ENCODE measurements at regions not wholly inside any gene's neighbourhood (a gene's known extent, or its start where the extent isn't known, plus 50 kb on each side); places are given as distances from the start of the nearest gene placed in this dataset.

DNA sequence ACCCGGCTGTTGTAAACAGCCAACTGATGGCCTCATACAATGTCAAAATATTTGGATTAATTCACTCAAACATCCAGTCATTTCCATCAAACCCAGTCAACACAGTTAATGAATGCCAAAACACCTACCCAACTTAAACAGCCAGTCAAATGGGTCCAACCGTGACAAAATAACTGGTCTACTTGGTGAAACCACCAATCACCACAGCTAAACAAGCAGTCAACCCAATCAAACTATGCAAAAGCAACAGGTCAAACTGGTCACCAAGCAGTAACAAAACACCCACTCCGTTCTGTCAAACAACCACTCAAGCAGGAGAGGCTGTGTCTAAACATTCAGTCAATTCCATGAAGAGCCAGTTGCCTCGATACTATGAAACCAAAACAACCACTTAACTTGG lies 119.2 kb downstream of the FOXD2 start:
- Histone ChIP-seq H3K14ac (ENCODE audit: low read length in 2 of 2) (no peak overlapping the region), H2BK120ac (ENCODE audit: low read depth, low read length) (no peak overlapping the region), H3K9me3 (ENCODE audit: control insufficient read depth, low read length) (no peaks in the 10 kb centered on the region)

DNA sequence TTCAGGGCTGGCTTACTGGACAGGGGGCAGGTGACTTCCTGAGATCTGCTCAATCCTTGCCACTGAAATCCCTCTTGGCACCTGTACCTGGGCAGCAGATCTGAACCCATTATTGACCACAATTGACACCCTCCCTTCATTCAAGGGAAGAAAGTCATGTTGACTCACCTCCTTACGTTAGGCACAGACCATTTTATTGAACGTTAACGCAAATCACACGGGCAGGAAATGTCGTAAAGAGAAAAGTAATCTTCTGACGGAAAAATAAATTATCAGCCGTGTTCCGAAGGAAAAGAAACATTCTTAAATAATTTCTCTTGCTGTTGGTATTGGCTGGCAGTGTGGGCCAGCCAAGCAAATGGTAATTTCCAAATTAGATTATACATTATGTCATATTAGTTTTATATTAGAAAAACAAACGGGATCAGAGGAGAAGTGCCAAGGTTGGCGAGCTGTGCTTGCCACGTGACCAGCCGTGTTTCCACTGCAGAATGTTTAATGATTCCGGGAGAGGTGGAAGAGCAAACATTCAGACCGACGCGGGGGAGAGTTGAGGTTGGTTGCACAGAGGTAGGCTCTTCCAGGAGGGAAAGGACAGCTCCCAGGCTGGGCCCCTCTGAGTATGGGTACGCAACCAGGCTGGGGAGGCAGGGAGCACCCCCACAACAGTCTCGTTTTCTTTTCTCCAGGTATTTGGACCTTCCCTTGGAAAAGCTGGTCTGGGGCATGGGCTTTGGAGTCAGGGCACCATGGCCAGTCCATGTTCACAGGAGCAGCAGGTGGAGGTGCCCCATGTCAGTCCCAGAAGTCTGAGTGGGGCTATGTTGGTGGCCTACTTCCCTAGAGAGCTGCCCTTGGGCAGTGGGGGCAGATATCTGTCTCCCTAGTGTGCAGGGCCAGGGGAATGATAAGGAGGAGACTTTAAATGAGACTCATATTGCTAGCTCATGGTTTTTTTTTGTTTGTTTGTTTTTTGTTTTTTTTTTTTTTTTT lies 121.1 kb downstream of the FOXD2 start:
- no peak overlapping the region for H2BK5ac ChIP-seq (ENCODE audit: low read depth, low read length, poor library complexity, severe bottlenecking)
- no peak overlapping the region for H2BK15ac ChIP-seq (ENCODE audit: low read depth, poor library complexity, severe bottlenecking)
- no peak overlapping the region for H3K4me2 ChIP-seq (ENCODE audit: low read length, poor library complexity, severe bottlenecking)
- H3K27me3 ChIP-seq (ENCODE audit: control insufficient read depth in 1 of 2, insufficient read depth in 1 of 2, low read length in 2 of 2) = peaks cover 37 to 43% of the 10 kb centered on the region in 2 experiments
- no peaks in the 10 kb centered on the region for H3K79me1 ChIP-seq (replicated peaks; ENCODE audit: low read length, poor library complexity, severe bottlenecking)
- no peak overlapping the region for H2BK12ac ChIP-seq (ENCODE audit: low read length in 2 of 2)
- no peak for DNase-seq
- no peak overlapping the region for H3K27ac ChIP-seq (ENCODE audit: low read length, poor library complexity, severe bottlenecking)
- H4K91ac ChIP-seq (ENCODE audit: low read length) = no peak overlapping the region
- H2AFZ ChIP-seq (ENCODE audit: low read depth, low read length) = no peak overlapping the region
- no peak overlapping the region for H3K23ac ChIP-seq (ENCODE audit: low read length in 2 of 2)
- no peaks in the 10 kb centered on the region for H3K4me1 ChIP-seq (ENCODE audit: control insufficient read depth, insufficient read depth, low read depth, low read length)
- no peak overlapping the region for H3K9ac ChIP-seq (ENCODE audit: low read length)
- H2BK120ac ChIP-seq (ENCODE audit: low read depth, low read length) = no peak overlapping the region
- no peaks in the 10 kb centered on the region for H3K9me3 ChIP-seq (ENCODE audit: control insufficient read depth, low read length)
- 78% methylated on average over 18 of the region's 18 CpGs for WGBS
- H3K36me3 ChIP-seq (ENCODE audit: control insufficient read depth in 1 of 2, insufficient read depth in 2 of 2, low read depth in 1 of 2, low read length in 2 of 2) = no peaks in the 10 kb centered on the region
- no peak overlapping the region for H3K14ac ChIP-seq (ENCODE audit: low read length in 2 of 2)
- H3K4me3 ChIP-seq (ENCODE audit: insufficient read depth in 1 of 2, low read depth in 1 of 2, low read length in 2 of 2) = no peak overlapping the region
- no peak overlapping the region for H3K18ac ChIP-seq (ENCODE audit: low read depth in 1 of 2, low read length in 2 of 2)
- no peak overlapping the region for H3K4ac ChIP-seq (ENCODE audit: low read depth in 1 of 2, low read length in 2 of 2)
- no peak overlapping the region for H2AK5ac ChIP-seq (ENCODE audit: low read length, severe bottlenecking)
- no peak overlapping the region for H4K8ac ChIP-seq (ENCODE audit: low read length)

More for the DNA sequence above, 119.2 kb downstream of the FOXD2 start:
- H3K36me3 ChIP-seq (ENCODE audit: control insufficient read depth in 1 of 2, insufficient read depth in 2 of 2, low read depth in 1 of 2, low read length in 2 of 2) = no peaks in the 10 kb centered on the region
- H4K91ac ChIP-seq (ENCODE audit: low read length) = no peak overlapping the region
- WGBS = 77% methylated on average over 3 of the region's 4 CpGs
- no peaks in the 10 kb centered on the region for H3K79me1 ChIP-seq (replicated peaks; ENCODE audit: low read length, poor library complexity, severe bottlenecking)
- no peak overlapping the region for H3K4me3 ChIP-seq (ENCODE audit: insufficient read depth in 1 of 2, low read depth in 1 of 2, low read length in 2 of 2)
- no peak overlapping the region for H2AK5ac ChIP-seq (ENCODE audit: low read length, severe bottlenecking)
- no peak overlapping the region for H3K27ac ChIP-seq (ENCODE audit: low read length, poor library complexity, severe bottlenecking)
- no peak overlapping the region for H2BK5ac ChIP-seq (ENCODE audit: low read depth, low read length, poor library complexity, severe bottlenecking)
- no peaks in the 10 kb centered on the region for H3K4me1 ChIP-seq (ENCODE audit: control insufficient read depth, insufficient read depth, low read depth, low read length)
- H4K8ac ChIP-seq (ENCODE audit: low read length) = no peak overlapping the region
- H3K9ac ChIP-seq (ENCODE audit: low read length) = no peak overlapping the region
- no peak overlapping the region for H3K4ac ChIP-seq (ENCODE audit: low read depth in 1 of 2, low read length in 2 of 2)
- no peak overlapping the region for H2BK15ac ChIP-seq (ENCODE audit: low read depth, poor library complexity, severe bottlenecking)
- no peak overlapping the region for H2BK12ac ChIP-seq (ENCODE audit: low read length in 2 of 2)
- no peak overlapping the region for H2AFZ ChIP-seq (ENCODE audit: low read depth, low read length)
- peaks cover 39 to 49% of the 10 kb centered on the region in 2 experiments for H3K27me3 ChIP-seq (ENCODE audit: control insufficient read depth in 1 of 2, insufficient read depth in 1 of 2, low read length in 2 of 2)
- H3K18ac ChIP-seq (ENCODE audit: low read depth in 1 of 2, low read length in 2 of 2) = no peak overlapping the region
- DNase-seq = no peak
- no peak overlapping the region for H3K23ac ChIP-seq (ENCODE audit: low read length in 2 of 2)
- no peak overlapping the region for H3K4me2 ChIP-seq (ENCODE audit: low read length, poor library complexity, severe bottlenecking)

DNA sequence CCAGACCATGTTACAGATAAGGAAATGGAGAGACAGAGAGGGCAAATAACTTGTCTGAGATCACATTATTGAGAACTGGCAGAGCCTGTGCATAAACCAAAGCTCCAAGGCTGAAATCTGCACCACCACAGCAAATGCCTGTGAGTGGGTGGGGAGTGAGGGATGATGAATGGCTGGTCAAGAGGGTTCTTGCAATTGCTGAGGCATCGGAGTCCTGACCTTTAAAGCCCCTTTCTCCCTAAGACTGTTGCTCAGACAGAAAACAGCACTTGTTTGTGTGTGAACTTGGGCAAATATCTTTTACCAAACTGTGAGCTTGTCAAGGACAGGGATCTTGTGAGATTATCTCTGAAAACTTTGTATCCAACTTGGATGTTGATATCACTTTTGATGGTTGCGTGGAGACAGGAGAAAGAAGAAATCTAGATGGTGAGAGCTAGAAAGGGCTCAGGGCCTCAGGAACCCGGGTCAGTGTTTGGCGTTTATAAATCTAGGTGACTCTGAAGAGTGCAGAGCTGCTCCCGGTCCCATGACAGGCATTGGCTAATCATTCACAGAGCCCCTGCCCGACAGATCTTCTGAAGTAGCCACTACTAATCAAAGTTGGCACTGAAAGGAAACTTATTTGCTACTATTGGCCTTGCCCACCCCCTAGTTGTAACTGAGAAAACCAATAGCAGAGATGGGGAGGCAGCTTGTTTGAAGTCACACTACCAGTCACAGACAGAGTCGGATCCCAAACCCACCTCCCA lies 122.3 kb downstream of the FOXD2 start:
- Histone ChIP-seq H2AK5ac (ENCODE audit: low read length, severe bottlenecking) (no peak overlapping the region), H3K36me3 (ENCODE audit: control insufficient read depth in 1 of 2, insufficient read depth in 2 of 2, low read depth in 1 of 2, low read length in 2 of 2) (no peaks in the 10 kb centered on the region), H3K9me3 (ENCODE audit: control insufficient read depth, low read length) (no peaks in the 10 kb centered on the region), H2BK120ac (ENCODE audit: low read depth, low read length) (no peak overlapping the region), H3K4ac (ENCODE audit: low read depth in 1 of 2, low read length in 2 of 2) (no peak overlapping the region), H3K14ac (ENCODE audit: low read length in 2 of 2) (no peak overlapping the region), H3K27me3 (ENCODE audit: control insufficient read depth in 1 of 2, insufficient read depth in 1 of 2, low read length in 2 of 2) (peaks cover 35 to 54% of the 10 kb centered on the region in 2 experiments), H3K79me1 (replicated peaks; ENCODE audit: low read length, poor library complexity, severe bottlenecking) (no peaks in the 10 kb centered on the region), H2BK15ac (ENCODE audit: low read depth, poor library complexity, severe bottlenecking) (no peak overlapping the region), H4K8ac (ENCODE audit: low read length) (no peak overlapping the region), H2BK5ac (ENCODE audit: low read depth, low read length, poor library complexity, severe bottlenecking) (no peak overlapping the region), H3K9ac (ENCODE audit: low read length) (no peak overlapping the region), H3K27ac (ENCODE audit: low read length, poor library complexity, severe bottlenecking) (no peak overlapping the region), H3K4me2 (ENCODE audit: low read length, poor library complexity, severe bottlenecking) (no peak overlapping the region), H3K23ac (ENCODE audit: low read length in 2 of 2) (no peak overlapping the region), H3K4me1 (ENCODE audit: control insufficient read depth, insufficient read depth, low read depth, low read length) (no peaks in the 10 kb centered on the region), H4K91ac (ENCODE audit: low read length) (no peak overlapping the region), H3K4me3 (ENCODE audit: insufficient read depth in 1 of 2, low read depth in 1 of 2, low read length in 2 of 2) (no peak overlapping the region), H2AFZ (ENCODE audit: low read depth, low read length) (no peak overlapping the region), H2BK12ac (ENCODE audit: low read length in 2 of 2) (no peak overlapping the region), H3K18ac (ENCODE audit: low read depth in 1 of 2, low read length in 2 of 2) (no peak overlapping the region)
- DNase-seq = no peak
- 56% methylated on average over 6 of the region's 7 CpGs for WGBS

DNA sequence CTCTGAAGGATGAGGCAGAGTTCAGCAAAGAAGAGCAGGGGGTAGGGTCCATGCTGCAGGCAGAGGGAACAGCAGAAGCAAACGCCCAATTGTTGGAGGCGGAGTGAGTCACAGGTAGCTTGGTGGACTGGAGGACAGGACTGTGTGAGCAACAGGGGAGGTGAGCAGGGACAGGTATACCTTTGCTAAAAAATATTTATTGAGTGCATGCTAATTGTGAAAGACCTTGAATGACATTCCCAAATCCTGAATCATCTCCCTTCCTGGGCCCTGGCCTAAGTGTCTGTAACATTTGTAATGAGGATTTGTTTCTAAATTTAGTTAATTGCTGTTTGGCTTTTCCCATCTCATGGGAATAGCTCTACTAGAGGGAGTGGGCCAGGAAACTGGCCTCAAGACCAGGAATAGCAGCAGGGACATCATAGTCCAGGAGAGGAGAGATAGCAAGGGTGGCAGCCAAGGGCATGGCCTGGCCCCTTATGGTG lies 123.7 kb downstream of the FOXD2 start:
- no peaks in the 10 kb centered on the region for H3K79me1 ChIP-seq (replicated peaks; ENCODE audit: low read length, poor library complexity, severe bottlenecking)
- no peak overlapping the region for H3K18ac ChIP-seq (ENCODE audit: low read depth in 1 of 2, low read length in 2 of 2)
- no peak overlapping the region for H3K4me2 ChIP-seq (ENCODE audit: low read length, poor library complexity, severe bottlenecking)
- no peaks in the 10 kb centered on the region for H3K36me3 ChIP-seq (ENCODE audit: control insufficient read depth in 1 of 2, insufficient read depth in 2 of 2, low read depth in 1 of 2, low read length in 2 of 2)
- no peak overlapping the region for H2BK12ac ChIP-seq (ENCODE audit: low read length in 2 of 2)
- WGBS = 75% methylated on average over 2 of the region's 2 CpGs
- no peak overlapping the region for H3K4me3 ChIP-seq (ENCODE audit: insufficient read depth in 1 of 2, low read depth in 1 of 2, low read length in 2 of 2)
- no peak overlapping the region for H2AFZ ChIP-seq (ENCODE audit: low read depth, low read length)
- no peak overlapping the region for H4K91ac ChIP-seq (ENCODE audit: low read length)
- H2BK120ac ChIP-seq (ENCODE audit: low read depth, low read length) = no peak overlapping the region
- no peak overlapping the region for H2BK5ac ChIP-seq (ENCODE audit: low read depth, low read length, poor library complexity, severe bottlenecking)
- no peak overlapping the region for H3K9ac ChIP-seq (ENCODE audit: low read length)
- no peak overlapping the region for H3K14ac ChIP-seq (ENCODE audit: low read length in 2 of 2)
- H3K4me1 ChIP-seq (ENCODE audit: control insufficient read depth, insufficient read depth, low read depth, low read length) = no peaks in the 10 kb centered on the region
- peak; percentile 6 for DNase-seq
- H3K27me3 ChIP-seq (ENCODE audit: control insufficient read depth in 1 of 2, insufficient read depth in 1 of 2, low read length in 2 of 2) = peaks cover 24 to 50% of the 10 kb centered on the region in 2 experiments
- no peak overlapping the region for H3K27ac ChIP-seq (ENCODE audit: low read length, poor library complexity, severe bottlenecking)
- no peak overlapping the region for H3K4ac ChIP-seq (ENCODE audit: low read depth in 1 of 2, low read length in 2 of 2)
- H4K8ac ChIP-seq (ENCODE audit: low read length) = no peak overlapping the region
- H3K9me3 ChIP-seq (ENCODE audit: control insufficient read depth, low read length) = no peaks in the 10 kb centered on the region
- H2AK5ac ChIP-seq (ENCODE audit: low read length, severe bottlenecking) = no peak overlapping the region
- no peak overlapping the region for H2BK15ac ChIP-seq (ENCODE audit: low read depth, poor library complexity, severe bottlenecking)
- H3K23ac ChIP-seq (ENCODE audit: low read length in 2 of 2) = peak overlapping the region in 1 of 2 experiments; percentile 30

All from mesenchymal stem cell (in vitro differentiated cells and primary cell).